ENCODE measurements at regions not wholly inside any gene's neighbourhood (a gene's known extent, or its start where the extent isn't known, plus 50 kb on each side); places are given as distances from the start of the nearest gene placed in this dataset.
"Not testable (repeated sequence)": the region's sequence is repeated elsewhere in the genome, so short reads cannot be mapped to it uniquely, and the experiment has no call there.

DNA sequence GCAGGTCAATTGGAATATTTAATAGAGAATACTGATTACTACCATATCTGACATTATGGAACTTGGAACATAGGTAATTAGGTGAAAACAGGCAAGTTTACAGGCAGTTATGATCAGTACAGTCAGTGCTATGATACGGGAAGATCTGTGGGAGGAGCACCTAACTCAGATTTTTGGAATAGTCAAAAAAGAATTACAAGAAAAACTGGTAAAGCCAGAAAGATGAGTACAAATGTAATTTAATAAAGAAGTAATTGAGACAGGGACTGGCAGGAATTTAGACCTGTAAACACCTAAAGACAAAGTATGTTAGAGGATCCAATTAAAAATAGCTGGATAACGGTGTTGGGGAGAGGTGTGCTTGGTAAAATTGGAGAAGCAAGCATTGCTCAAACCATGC is 206.5 kb upstream of the ANO5 start:
- Histone ChIP-seq H3K27me3 (ENCODE audit: low read depth, low read length) (no peaks in the 10 kb centered on the region), H3K4me1 (ENCODE audit: control insufficient read depth in 1 of 2, insufficient read depth in 2 of 2, low read length in 2 of 2) (no peaks in the 10 kb centered on the region), H3K27ac (ENCODE audit: low read length) (no peak overlapping the region), H3K36me3 (ENCODE audit: control insufficient read depth in 1 of 2, insufficient read depth in 2 of 2, low read length in 2 of 2) (no peaks in the 10 kb centered on the region), H3K9me3 (ENCODE audit: control insufficient read depth in 1 of 2, low read length in 2 of 2) (no peaks in the 10 kb centered on the region), H3K4me3 (ENCODE audit: low read depth in 1 of 2, low read length in 2 of 2) (no peak overlapping the region)

GRCh38 chr11:21987261-21987660 is 205.6 kb upstream of the ANO5 start:
- Histone ChIP-seq H3K36me3 (ENCODE audit: control insufficient read depth in 1 of 2, insufficient read depth in 2 of 2, low read length in 2 of 2) (no peaks in the 10 kb centered on the region), H3K4me3 (ENCODE audit: low read depth in 1 of 2, low read length in 2 of 2) (no peak overlapping the region), H3K27me3 (ENCODE audit: low read depth, low read length) (no peaks in the 10 kb centered on the region), H3K9me3 (ENCODE audit: control insufficient read depth in 1 of 2, low read length in 2 of 2) (no peaks in the 10 kb centered on the region), H3K4me1 (ENCODE audit: control insufficient read depth in 1 of 2, insufficient read depth in 2 of 2, low read length in 2 of 2) (no peaks in the 10 kb centered on the region), H3K27ac (ENCODE audit: low read length) (no peak overlapping the region)

DNA sequence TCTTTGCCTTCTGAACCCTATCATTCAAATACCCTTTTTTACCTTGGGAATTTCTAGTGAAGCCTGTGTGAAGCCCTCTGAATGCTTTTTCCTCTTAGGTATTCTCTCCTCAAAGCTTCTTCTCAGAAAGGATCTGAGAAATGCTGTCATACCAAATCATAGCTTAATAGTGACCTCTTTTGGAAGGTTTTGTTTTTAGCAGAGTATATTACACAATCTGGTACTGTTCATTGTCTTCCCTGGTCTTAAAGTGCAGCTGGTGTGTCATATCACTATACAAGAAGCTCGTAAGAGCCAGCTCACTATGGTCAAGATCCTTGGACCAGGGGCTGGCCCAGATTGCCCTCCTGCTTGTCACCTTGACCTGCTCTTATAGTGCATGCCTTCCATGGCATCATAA is 204.4 kb upstream of the ANO5 start:
- H3K9me3 ChIP-seq (ENCODE audit: control insufficient read depth in 1 of 2, low read length in 2 of 2) = no peaks in the 10 kb centered on the region
- H3K27me3 ChIP-seq (ENCODE audit: low read depth, low read length) = no peaks in the 10 kb centered on the region
- no peaks in the 10 kb centered on the region for H3K4me1 ChIP-seq (ENCODE audit: control insufficient read depth in 1 of 2, insufficient read depth in 2 of 2, low read length in 2 of 2)
- no peaks in the 10 kb centered on the region for H3K36me3 ChIP-seq (ENCODE audit: control insufficient read depth in 1 of 2, insufficient read depth in 2 of 2, low read length in 2 of 2)
- no peak overlapping the region for H3K4me3 ChIP-seq (ENCODE audit: low read depth in 1 of 2, low read length in 2 of 2)
- no peak overlapping the region for H3K27ac ChIP-seq (ENCODE audit: low read length)

GRCh38 chr11:22001803-22002202 is 191.1 kb upstream of the ANO5 start:
- H3K36me3 ChIP-seq (ENCODE audit: control insufficient read depth in 1 of 2, insufficient read depth in 2 of 2, low read length in 2 of 2); H3K9me3 ChIP-seq (ENCODE audit: control insufficient read depth in 1 of 2, low read length in 2 of 2); H3K27ac ChIP-seq (ENCODE audit: low read length); H3K4me1 ChIP-seq (ENCODE audit: control insufficient read depth in 1 of 2, insufficient read depth in 2 of 2, low read length in 2 of 2); H3K4me3 ChIP-seq (ENCODE audit: low read depth in 1 of 2, low read length in 2 of 2); H3K27me3 ChIP-seq (ENCODE audit: low read depth, low read length): not testable (repeated sequence)

DNA sequence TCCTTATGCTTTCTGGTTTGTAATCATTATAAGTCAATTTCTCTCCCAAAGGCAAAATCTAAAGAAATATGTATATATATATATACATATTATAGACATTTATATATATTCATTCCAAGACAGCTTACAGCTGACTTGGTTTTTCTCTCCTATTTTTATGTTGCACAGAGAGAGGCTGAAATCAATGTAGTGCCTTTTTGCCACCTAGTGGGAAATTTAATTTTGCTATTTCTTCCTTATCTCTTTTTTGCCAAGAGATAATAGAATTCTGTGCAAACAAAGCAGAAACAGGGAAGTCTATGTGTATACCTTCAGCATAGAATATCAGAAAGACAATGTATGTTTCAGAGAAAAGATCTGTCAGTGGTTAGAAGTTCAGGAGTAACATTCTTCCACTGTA is 186.0 kb upstream of the ANO5 start:
- no peaks in the 10 kb centered on the region for H3K9me3 ChIP-seq (ENCODE audit: control insufficient read depth in 1 of 2, low read length in 2 of 2)
- H3K4me1 ChIP-seq (ENCODE audit: control insufficient read depth in 1 of 2, insufficient read depth in 2 of 2, low read length in 2 of 2) = no peaks in the 10 kb centered on the region
- no peaks in the 10 kb centered on the region for H3K27me3 ChIP-seq (ENCODE audit: low read depth, low read length)
- no peak overlapping the region for H3K27ac ChIP-seq (ENCODE audit: low read length)
- no peak overlapping the region for H3K4me3 ChIP-seq (ENCODE audit: low read depth in 1 of 2, low read length in 2 of 2)
- H3K36me3 ChIP-seq (ENCODE audit: control insufficient read depth in 1 of 2, insufficient read depth in 2 of 2, low read length in 2 of 2) = no peaks in the 10 kb centered on the region

DNA sequence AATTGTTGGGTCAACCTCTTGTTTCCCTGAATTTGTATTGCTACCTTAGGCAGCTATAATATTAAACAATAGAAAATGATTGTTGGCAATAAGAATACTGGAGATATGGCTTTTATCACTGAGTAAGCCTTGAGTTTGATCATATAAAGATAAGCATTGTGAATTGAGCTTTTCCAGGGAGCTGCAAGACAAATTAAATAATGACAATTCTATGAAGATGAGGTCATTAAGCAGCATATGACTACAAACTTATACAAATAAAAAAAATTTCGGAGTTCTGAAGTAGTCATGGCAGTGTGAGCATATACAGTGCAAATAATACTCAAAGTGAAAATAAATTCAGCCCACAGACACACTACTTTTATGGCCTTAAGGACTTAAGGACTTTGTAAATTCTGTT is 161.1 kb upstream of the ANO5 start:
- Histone ChIP-seq H3K27ac (ENCODE audit: low read length) (no peak overlapping the region), H3K36me3 (ENCODE audit: control insufficient read depth in 1 of 2, insufficient read depth in 2 of 2, low read length in 2 of 2) (no peaks in the 10 kb centered on the region), H3K4me1 (ENCODE audit: control insufficient read depth in 1 of 2, insufficient read depth in 2 of 2, low read length in 2 of 2) (no peaks in the 10 kb centered on the region), H3K27me3 (ENCODE audit: low read depth, low read length) (no peaks in the 10 kb centered on the region), H3K9me3 (ENCODE audit: control insufficient read depth in 1 of 2, low read length in 2 of 2) (peaks cover 0 to 2% of the 10 kb centered on the region in 2 donors), H3K4me3 (ENCODE audit: low read depth in 1 of 2, low read length in 2 of 2) (no peak overlapping the region)

DNA sequence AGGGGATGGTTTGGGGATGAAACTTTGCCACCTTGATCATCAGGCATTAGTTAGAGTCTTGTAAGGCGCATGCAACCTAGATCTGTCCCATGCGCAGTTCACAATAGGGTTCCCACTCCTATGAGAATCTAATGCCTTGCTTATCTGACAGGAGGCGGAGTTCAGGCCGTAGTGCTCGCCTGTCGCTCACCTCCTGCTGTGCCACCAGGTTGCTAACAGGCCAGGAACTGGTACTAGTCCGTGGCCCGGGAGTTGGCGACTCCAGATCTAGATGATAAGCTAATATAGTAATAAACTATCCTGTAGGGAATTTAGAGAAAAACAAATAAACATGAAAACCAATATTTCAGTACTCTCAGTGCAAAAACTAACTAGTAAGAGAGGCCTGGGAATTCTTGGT is 155.4 kb upstream of the ANO5 start:
- no peak overlapping the region for H3K27ac ChIP-seq (ENCODE audit: low read length)
- no peaks in the 10 kb centered on the region for H3K9me3 ChIP-seq (ENCODE audit: control insufficient read depth in 1 of 2, low read length in 2 of 2)
- no peak overlapping the region for H3K4me3 ChIP-seq (ENCODE audit: low read depth in 1 of 2, low read length in 2 of 2)
- no peaks in the 10 kb centered on the region for H3K4me1 ChIP-seq (ENCODE audit: control insufficient read depth in 1 of 2, insufficient read depth in 2 of 2, low read length in 2 of 2)
- no peaks in the 10 kb centered on the region for H3K36me3 ChIP-seq (ENCODE audit: control insufficient read depth in 1 of 2, insufficient read depth in 2 of 2, low read length in 2 of 2)
- H3K27me3 ChIP-seq (ENCODE audit: low read depth, low read length) = no peaks in the 10 kb centered on the region

DNA sequence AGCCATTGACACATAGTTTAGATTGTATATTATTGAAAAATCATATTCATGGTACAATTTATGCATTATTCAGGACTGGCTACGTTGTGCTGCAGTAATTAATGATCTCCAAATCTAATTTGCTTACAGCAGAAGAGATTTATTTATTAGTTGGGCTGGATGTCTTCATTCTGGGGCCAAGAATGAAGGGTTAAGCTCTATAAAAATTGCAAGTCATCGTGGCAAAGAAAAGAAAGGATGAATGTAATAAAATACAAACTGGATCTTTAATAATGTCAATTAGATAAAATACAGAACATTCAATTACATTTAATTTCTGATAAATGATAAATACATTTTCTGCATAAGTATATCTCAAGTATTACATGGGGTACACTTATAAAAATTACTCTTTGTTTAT is 151.8 kb upstream of the ANO5 start:
- Histone ChIP-seq H3K27me3 (ENCODE audit: low read depth, low read length) (no peaks in the 10 kb centered on the region), H3K27ac (ENCODE audit: low read length) (no peak overlapping the region), H3K4me1 (ENCODE audit: control insufficient read depth in 1 of 2, insufficient read depth in 2 of 2, low read length in 2 of 2) (no peaks in the 10 kb centered on the region), H3K9me3 (ENCODE audit: control insufficient read depth in 1 of 2, low read length in 2 of 2) (no peaks in the 10 kb centered on the region), H3K4me3 (ENCODE audit: low read depth in 1 of 2, low read length in 2 of 2) (no peak overlapping the region), H3K36me3 (ENCODE audit: control insufficient read depth in 1 of 2, insufficient read depth in 2 of 2, low read length in 2 of 2) (no peaks in the 10 kb centered on the region)

GRCh38 chr11:22042081-22042480 is 150.8 kb upstream of the ANO5 start:
- Histone ChIP-seq H3K4me3 (ENCODE audit: low read depth in 1 of 2, low read length in 2 of 2) (no peak overlapping the region), H3K4me1 (ENCODE audit: control insufficient read depth in 1 of 2, insufficient read depth in 2 of 2, low read length in 2 of 2) (no peaks in the 10 kb centered on the region), H3K27me3 (ENCODE audit: low read depth, low read length) (no peaks in the 10 kb centered on the region), H3K36me3 (ENCODE audit: control insufficient read depth in 1 of 2, insufficient read depth in 2 of 2, low read length in 2 of 2) (no peaks in the 10 kb centered on the region), H3K9me3 (ENCODE audit: control insufficient read depth in 1 of 2, low read length in 2 of 2) (no peaks in the 10 kb centered on the region), H3K27ac (ENCODE audit: low read length) (no peak overlapping the region)

DNA sequence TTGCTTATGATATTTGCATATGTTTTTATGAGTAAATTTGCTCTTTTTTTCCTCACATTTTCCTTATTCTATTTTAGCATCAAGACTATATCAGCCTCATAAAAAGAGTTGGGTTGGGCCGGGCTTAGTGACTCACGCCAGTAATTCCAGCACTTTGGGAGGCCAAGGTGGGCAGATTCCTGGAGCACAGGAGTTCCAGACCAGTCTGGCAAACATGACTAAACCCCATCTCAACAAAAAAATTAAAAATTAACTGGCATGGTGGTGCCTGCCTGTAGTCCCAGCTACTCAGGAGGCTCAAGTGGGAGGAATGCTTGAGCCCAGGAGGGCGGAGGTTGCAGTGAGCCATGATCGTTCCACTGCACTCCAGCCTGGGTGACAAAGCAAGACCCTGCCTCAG is 148.8 kb upstream of the ANO5 start:
- no peak overlapping the region for H3K27ac ChIP-seq (ENCODE audit: low read length)
- H3K27me3 ChIP-seq (ENCODE audit: low read depth, low read length) = no peaks in the 10 kb centered on the region
- H3K9me3 ChIP-seq (ENCODE audit: control insufficient read depth in 1 of 2, low read length in 2 of 2) = no peaks in the 10 kb centered on the region
- no peak overlapping the region for H3K4me3 ChIP-seq (ENCODE audit: low read depth in 1 of 2, low read length in 2 of 2)
- H3K36me3 ChIP-seq (ENCODE audit: control insufficient read depth in 1 of 2, insufficient read depth in 2 of 2, low read length in 2 of 2) = no peaks in the 10 kb centered on the region
- H3K4me1 ChIP-seq (ENCODE audit: control insufficient read depth in 1 of 2, insufficient read depth in 2 of 2, low read length in 2 of 2) = no peaks in the 10 kb centered on the region

DNA sequence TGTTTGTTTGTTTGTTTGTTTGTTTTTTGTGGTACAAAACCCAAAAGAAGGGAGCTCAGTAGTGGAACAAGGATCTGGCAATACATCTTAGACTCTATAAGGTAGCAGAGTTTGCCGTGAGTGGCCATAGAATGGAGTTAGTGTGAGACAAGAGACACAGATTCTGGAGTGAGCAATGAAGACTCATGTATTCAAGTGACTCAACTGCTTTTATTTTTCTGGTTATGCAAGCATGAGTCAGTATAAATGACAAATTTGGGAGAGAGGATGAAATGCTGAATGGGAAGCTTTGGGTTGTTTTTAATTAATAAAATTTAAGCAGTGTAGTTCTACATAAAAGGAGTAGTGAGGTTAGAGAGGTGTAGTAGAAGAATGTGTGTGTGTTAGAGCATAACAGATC is 143.6 kb upstream of the ANO5 start:
- Histone ChIP-seq H3K27me3 (ENCODE audit: low read depth, low read length) (no peaks in the 10 kb centered on the region), H3K9me3 (ENCODE audit: control insufficient read depth in 1 of 2, low read length in 2 of 2) (peaks cover 0 to 4% of the 10 kb centered on the region in 2 donors), H3K27ac (ENCODE audit: low read length) (no peak overlapping the region), H3K4me1 (ENCODE audit: control insufficient read depth in 1 of 2, insufficient read depth in 2 of 2, low read length in 2 of 2) (no peaks in the 10 kb centered on the region), H3K36me3 (ENCODE audit: control insufficient read depth in 1 of 2, insufficient read depth in 2 of 2, low read length in 2 of 2) (no peaks in the 10 kb centered on the region), H3K4me3 (ENCODE audit: low read depth in 1 of 2, low read length in 2 of 2) (no peak overlapping the region)

- H3K9me3 ChIP-seq (ENCODE audit: control insufficient read depth in 1 of 2, low read length in 2 of 2) = peaks cover 0 to 25% of the 10 kb centered on the region in 2 donors
- no peak overlapping the region for H3K27ac ChIP-seq (ENCODE audit: low read length)
- H3K27me3 ChIP-seq (ENCODE audit: low read depth, low read length) = no peaks in the 10 kb centered on the region
- H3K4me1 ChIP-seq (ENCODE audit: control insufficient read depth in 1 of 2, insufficient read depth in 2 of 2, low read length in 2 of 2) = no peaks in the 10 kb centered on the region
- no peaks in the 10 kb centered on the region for H3K36me3 ChIP-seq (ENCODE audit: control insufficient read depth in 1 of 2, insufficient read depth in 2 of 2, low read length in 2 of 2)
- no peak overlapping the region for H3K4me3 ChIP-seq (ENCODE audit: low read depth in 1 of 2, low read length in 2 of 2)
Observed at GRCh38 chr11:22065472-22065871, 127.4 kb upstream of the ANO5 start.

Measured in muscle layer of duodenum (tissue), 2 donors.